ENCODE measurements at regions not wholly inside any gene's neighbourhood (a gene's known extent, or its start where the extent isn't known, plus 50 kb on each side); places are given as distances from the start of the nearest gene placed in this dataset.

GRCh38 chr7:114212721-114213429 lies 201.7 kb upstream of the FOXP2 start:
- Histone ChIP-seq H3T11ph (ENCODE audit: low read length) (no peak overlapping the region), H2BK15ac (ENCODE audit: low read depth, low read length) (no peak overlapping the region), H3K79me1 (ENCODE audit: insufficient read depth, low read depth, low read length, poor library complexity, severe bottlenecking) (no peaks in the 10 kb centered on the region), H3K9ac (ENCODE audit: extremely low read depth, insufficient read length, low read length) (no peak overlapping the region), H4K91ac (ENCODE audit: insufficient read length, low read depth, low read length) (no peak overlapping the region), H3K79me2 (ENCODE audit: insufficient read depth, low read length) (no peaks in the 10 kb centered on the region), H4K20me1 (ENCODE audit: control insufficient read depth, insufficient read depth, insufficient read length) (no peaks in the 10 kb centered on the region), H4K8ac (replicated peaks; ENCODE audit: insufficient read length, low read depth, low read length) (no peak overlapping the region), H2BK12ac (ENCODE audit: insufficient read length, low read depth, low read length) (no peak overlapping the region), H3K23me2 (ENCODE audit: insufficient read length, low read depth, low read length, poor library complexity, severe bottlenecking) (no peaks in the 10 kb centered on the region), H3K56ac (ENCODE audit: insufficient read length, low read depth, low read length) (no peak overlapping the region), H3K23ac (ENCODE audit: insufficient read length, low read depth, low read length) (no peak overlapping the region), H2BK120ac (ENCODE audit: low read depth, low read length, poor library complexity, severe bottlenecking) (no peak overlapping the region), H3K27me3 (ENCODE audit: insufficient read depth, low read length) (no peaks in the 10 kb centered on the region), H3K4me2 (ENCODE audit: insufficient read depth, insufficient read length, low read length) (no peak overlapping the region), H3K14ac (ENCODE audit: insufficient read depth, low read length) (no peak overlapping the region), H4K5ac (ENCODE audit: insufficient read length, low read depth, low read length) (no peak overlapping the region), H2BK5ac (ENCODE audit: insufficient read length, low read length) (no peak overlapping the region), H2AFZ (ENCODE audit: low read length) (no peak overlapping the region), H3K4me1 (ENCODE audit: insufficient read depth, low read length) (no peaks in the 10 kb centered on the region), H3K18ac (ENCODE audit: insufficient read length, low read depth, low read length) (no peak overlapping the region), H3K27ac (ENCODE audit: insufficient read length, low read depth, low read length) (no peak overlapping the region), H2BK20ac (ENCODE audit: low read depth, low read length, poor library complexity, severe bottlenecking) (no peak overlapping the region), H3K4ac (ENCODE audit: low read depth, low read length) (no peak overlapping the region), H2AK5ac (ENCODE audit: insufficient read length, low read length) (no peak overlapping the region), H3K9me3 (ENCODE audit: control insufficient read depth, low read depth, low read length) (no peaks in the 10 kb centered on the region)
- H3K36me3 Mint-ChIP-seq (ENCODE audit: insufficient read depth in 1 of 3, low read depth in 3 of 3), result peaks cover 0 to 4% (median 3%) of the 10 kb centered on the region in 3 experiments; a peak in 3 of 7 replicates
- H3K9me3 Mint-ChIP-seq, result peaks cover 0 to 2% of the 10 kb centered on the region in 2 experiments; a peak in 4 of 5 replicates
- H3K27me3 Mint-ChIP-seq (ENCODE audit: low read depth), result no peaks in the 10 kb centered on the region
- WGBS (ENCODE audit: extremely low coverage, insufficient read length, low lambda C conversion rate), result no CpG with 5 or more reads among the region's 1 CpG
- no peak for TF ChIP-seq CTCF (conservative IDR thresholded peaks at IDR 0.05)
- DNase-seq, result no peak
- peaks cover 10% of the 10 kb centered on the region in 2 experiments for H3K4me1 Mint-ChIP-seq
- H3K27ac Mint-ChIP-seq, result no peak overlapping the region
- no peak overlapping the region for H3K4me3 Mint-ChIP-seq
